HEK293 (cell line): ENCODE measurements at regions not wholly inside any gene's neighbourhood (a gene's known extent, or its start where the extent isn't known, plus 50 kb on each side); places are given as distances from the start of the nearest gene placed in this dataset.

Experiments used
- CTCF ChIA-PET: fragments of 350-600 bp; formaldehyde crosslinking; extraction: SDS; loops from one replicate; lab custom pipeline; 2021; ENCODE audit warnings: antibody characterized with exemption; lab: Yijun Ruan, JAX
- POLR2A ChIA-PET: fragments of 300-600 bp; formaldehyde crosslinking; extraction: SDS; loops from one replicate; lab custom pipeline; 2020; ENCODE audit warnings: antibody characterized with exemption, inconsistent platforms; lab: Yijun Ruan, JAX
- H3K27ac ChIP-seq: fragments of 200-500 bp; sonication (Bioruptor generic); 2 replicates; pipeline ENCODE4 v1.5.1; 2014; ENCODE audit warnings: low read depth, low read length, control low read depth, inconsistent platforms; ENCODE audit errors: extremely low read depth
- H3K36me3 ChIP-seq, 2 experiments: fragments of 200-500 bp in 1 of 2; sonication (Bioruptor generic) in 1 of 2; 1 replicate in 1 of 2; 2 replicates in 1 of 2; pipeline ENCODE4 v1.5.1; 2014 to 2017; ENCODE audit warnings: inconsistent platforms in 2 of 2, low read length in 2 of 2; ENCODE audit not compliant: control insufficient read depth in 2 of 2, insufficient read depth in 1 of 2
- H3K4me1 ChIP-seq: fragments of 200-500 bp; sonication (Bioruptor generic); 2 replicates; pipeline ENCODE4 v1.5.1; 2014; ENCODE audit warnings: mild to moderate bottlenecking, low read length, inconsistent platforms; ENCODE audit not compliant: control insufficient read depth, insufficient read depth
- H3K4me3 ChIP-seq: 2 replicates; pipeline ENCODE4 v1.5.1; 2011; ENCODE audit warnings: low read depth, mild to moderate bottlenecking, control low read depth, low read length, moderate library complexity
- H3K9me3 ChIP-seq: fragments of 200-500 bp; sonication (Bioruptor generic); 2 replicates; pipeline ENCODE4 v1.5.1; 2014; ENCODE audit warnings: low read depth, low read length, inconsistent platforms; ENCODE audit not compliant: control insufficient read depth, insufficient read depth
- KLF10 ChIP-seq: fragments of 450-650 bp; IDR thresholded peaks from 2 replicates; pipeline ENCODE4 v1.5.1; 2018; ENCODE audit warnings: missing biosample characterization, mild to moderate bottlenecking, missing genetic modification characterization
- OSR2 ChIP-seq: fragments of 450-650 bp; formaldehyde crosslinking; IDR thresholded peaks from 2 replicates; pipeline ENCODE4 v1.5.1; 2016; ENCODE audit warnings: missing biosample characterization, missing genetic modification characterization
- REST ChIP-seq: fragments of 450-650 bp; formaldehyde crosslinking; IDR thresholded peaks from 2 replicates; pipeline ENCODE4 v1.5.1; 2016; ENCODE audit warnings: missing biosample characterization, missing genetic modification characterization
- SCRT2 ChIP-seq: fragments of 450-650 bp; formaldehyde crosslinking; IDR thresholded peaks from 2 replicates; pipeline ENCODE4 v1.5.1; 2016; ENCODE audit warnings: missing biosample characterization, missing genetic modification characterization
- ZFP3 ChIP-seq: fragments of 450-650 bp; formaldehyde crosslinking; IDR thresholded peaks from 2 replicates; pipeline ENCODE4 v1.5.1; 2016; ENCODE audit warnings: low read depth, missing biosample characterization, missing genetic modification characterization
- ZFP37 ChIP-seq: fragments of 450-650 bp; formaldehyde crosslinking; IDR thresholded peaks from 2 replicates; pipeline ENCODE4 v1.5.1; 2016; ENCODE audit warnings: missing biosample characterization, missing genetic modification characterization
- ZNF169 ChIP-seq: fragments of 450-650 bp; formaldehyde crosslinking; IDR thresholded peaks from 2 replicates; pipeline ENCODE4 v1.5.1; 2016; ENCODE audit warnings: missing biosample characterization, missing genetic modification characterization
- ZNF211 ChIP-seq: fragments of 450-650 bp; formaldehyde crosslinking; IDR thresholded peaks from 2 replicates; pipeline ENCODE4 v1.5.1; 2016; ENCODE audit warnings: low read depth, missing biosample characterization, missing genetic modification characterization
- ZNF324 ChIP-seq: fragments of 450-650 bp; formaldehyde crosslinking; IDR thresholded peaks from 2 replicates; pipeline ENCODE4 v1.5.1; 2016; ENCODE audit warnings: missing biosample characterization, missing genetic modification characterization
- ZNF37A ChIP-seq: fragments of 450-650 bp; IDR thresholded peaks from 2 replicates; pipeline ENCODE4 v1.5.1; 2018; ENCODE audit warnings: missing biosample characterization, missing genetic modification characterization
- ZNF449 ChIP-seq: fragments of 450-650 bp; formaldehyde crosslinking; IDR thresholded peaks from 2 replicates; pipeline ENCODE4 v1.5.1; 2017; ENCODE audit warnings: missing biosample characterization, mild to moderate bottlenecking, missing genetic modification characterization, moderate library complexity
- ZNF48 ChIP-seq: fragments of 450-650 bp; formaldehyde crosslinking; IDR thresholded peaks from 2 replicates; pipeline ENCODE4 v1.5.1; 2016; ENCODE audit warnings: missing biosample characterization, missing genetic modification characterization
- ZNF529 ChIP-seq: fragments of 450-650 bp; formaldehyde crosslinking; IDR thresholded peaks from 2 replicates; pipeline ENCODE4 v1.5.1; 2017; ENCODE audit warnings: missing genetic modification characterization, missing biosample characterization; ENCODE audit not compliant: insufficient replicate concordance
- ZNF544 ChIP-seq: fragments of 450-650 bp; formaldehyde crosslinking; IDR thresholded peaks from 2 replicates; pipeline ENCODE4 v1.5.0; 2017; ENCODE audit warnings: missing biosample characterization, missing genetic modification characterization
- ZNF555 ChIP-seq: fragments of 450-650 bp; formaldehyde crosslinking; conservative IDR thresholded peaks from 2 replicates; pipeline ENCODE4 v1.5.1; 2017; ENCODE audit warnings: missing biosample characterization, mild to moderate bottlenecking, missing genetic modification characterization, inconsistent platforms
- ZNF785 ChIP-seq: fragments of 450-650 bp; formaldehyde crosslinking; IDR thresholded peaks from 2 replicates; pipeline ENCODE4 v1.5.1; 2016; ENCODE audit warnings: missing biosample characterization, missing genetic modification characterization
- ZNF792 ChIP-seq: fragments of 450-650 bp; formaldehyde crosslinking; IDR thresholded peaks from 2 replicates; pipeline ENCODE4 v1.5.1; 2016; ENCODE audit warnings: missing biosample characterization, missing genetic modification characterization
- ZNF837 ChIP-seq: fragments of 450-650 bp; formaldehyde crosslinking; IDR thresholded peaks from 2 replicates; pipeline ENCODE4 v1.5.1; 2016; ENCODE audit warnings: missing biosample characterization, missing genetic modification characterization
- TF ChIP-seq, protein P1 (sequence below): sonication (generic); formaldehyde crosslinking; IDR thresholded peaks from 2 replicates; pipeline ENCODE4 v1.8.1; 2022; ENCODE audit warnings: mild to moderate bottlenecking, moderate library complexity, missing genetic modification reagents
- TF ChIP-seq, protein P2 (sequence below): fragments of 450-650 bp; formaldehyde crosslinking; IDR thresholded peaks from 2 replicates; pipeline ENCODE4 v1.5.1; 2016; ENCODE audit warnings: missing biosample characterization, missing genetic modification characterization

GRCh38 chr17:22251498-22251897 lies 559.2 kb downstream of the KCNJ18 start (continued):
- TF ChIP-seq REST (tag by site-specific recombination) (no peak), SCRT2 (tag by site-specific recombination) (no peak), ZNF555 (tag by site-specific recombination) (no peak), ZNF211 (tag by site-specific recombination) (no peak)
- TF ChIP-seq, protein P1, sequence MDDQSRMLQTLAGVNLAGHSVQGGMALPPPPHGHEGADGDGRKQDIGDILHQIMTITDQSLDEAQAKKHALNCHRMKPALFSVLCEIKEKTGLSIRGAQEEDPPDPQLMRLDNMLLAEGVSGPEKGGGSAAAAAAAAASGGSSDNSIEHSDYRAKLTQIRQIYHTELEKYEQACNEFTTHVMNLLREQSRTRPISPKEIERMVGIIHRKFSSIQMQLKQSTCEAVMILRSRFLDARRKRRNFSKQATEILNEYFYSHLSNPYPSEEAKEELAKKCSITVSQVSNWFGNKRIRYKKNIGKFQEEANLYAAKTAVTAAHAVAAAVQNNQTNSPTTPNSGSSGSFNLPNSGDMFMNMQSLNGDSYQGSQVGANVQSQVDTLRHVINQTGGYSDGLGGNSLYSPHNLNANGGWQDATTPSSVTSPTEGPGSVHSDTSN, result no peak
- TF ChIP-seq, protein P2, sequence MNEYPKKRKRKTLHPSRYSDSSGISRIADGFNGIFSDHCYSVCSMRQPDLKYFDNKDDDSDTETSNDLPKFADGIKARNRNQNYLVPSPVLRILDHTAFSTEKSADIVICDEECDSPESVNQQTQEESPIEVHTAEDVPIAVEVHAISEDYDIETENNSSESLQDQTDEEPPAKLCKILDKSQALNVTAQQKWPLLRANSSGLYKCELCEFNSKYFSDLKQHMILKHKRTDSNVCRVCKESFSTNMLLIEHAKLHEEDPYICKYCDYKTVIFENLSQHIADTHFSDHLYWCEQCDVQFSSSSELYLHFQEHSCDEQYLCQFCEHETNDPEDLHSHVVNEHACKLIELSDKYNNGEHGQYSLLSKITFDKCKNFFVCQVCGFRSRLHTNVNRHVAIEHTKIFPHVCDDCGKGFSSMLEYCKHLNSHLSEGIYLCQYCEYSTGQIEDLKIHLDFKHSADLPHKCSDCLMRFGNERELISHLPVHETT (tag by site-specific recombination), result no peak

- H3K4me1 ChIP-seq, result no peaks in the 10 kb centered on the region
- H3K9me3 ChIP-seq, result no peaks in the 10 kb centered on the region
- no peak overlapping the region for H3K27ac ChIP-seq
- TF ChIP-seq ZNF324, result no peak
- no peak for TF ChIP-seq ZNF837
- TF ChIP-seq ZNF529, result no peak
- no peak for TF ChIP-seq ZNF48 (tag by site-specific recombination)
- no peak for TF ChIP-seq ZNF785 (tag by site-specific recombination)
- no peak for TF ChIP-seq ZNF37A (tag by site-specific recombination)
- no peak for TF ChIP-seq ZNF449
- no peak for TF ChIP-seq ZFP3 (tag by site-specific recombination)
- TF ChIP-seq OSR2 (tag by site-specific recombination), result no peak
- TF ChIP-seq ZNF544 (tag by site-specific recombination), result no peak
- no peak for TF ChIP-seq ZFP37 (tag by site-specific recombination)
- TF ChIP-seq ZNF792 (tag by site-specific recombination), result no peak
- TF ChIP-seq ZNF169, result no peak
- no peak for TF ChIP-seq KLF10 (tag by site-specific recombination)
- ChIA-PET CTCF (no interaction called here), POLR2A (no interaction called here)
- H3K4me3 ChIP-seq, result no peak overlapping the region
- no peaks in the 10 kb centered on the region for H3K36me3 ChIP-seq
Observed at GRCh38 chr17:22253007-22253406, 560.7 kb downstream of the KCNJ18 start.
